PC-9 (cell line): ENCODE measurements at regions not wholly inside any gene's neighbourhood (a gene's known extent, or its start where the extent isn't known, plus 50 kb on each side); places are given as distances from the start of the nearest gene placed in this dataset.

Experiments
- BruUV-seq: library from RNA; stranded (reverse); fragments of 400-500 nt; replicated peaks from 2 replicates; lab custom pipeline; 2021; lab: Mats Ljungman, UMichigan
- CTCF ChIA-PET: fragments of 300-600 bp; sonication (Branson Sonifier 250); formaldehyde crosslinking; loops from one replicate; lab custom pipeline; 2022; ENCODE audit warnings: antibody characterized with exemption; lab: Charles Lee
- POLR2A ChIA-PET: fragments of 300-600 bp; sonication (Branson Sonifier 250); formaldehyde crosslinking; loops from one replicate; lab custom pipeline; 2022; ENCODE audit warnings: antibody characterized with exemption; ENCODE audit not compliant: unreplicated experiment; lab: Charles Lee
- DNase-seq, 2 experiments: peaks; one replicate each; pipeline versions ENCODE4 v3.0.0 to v3.0.0-alpha.2; 2015 to 2022; ENCODE audit warnings: mixed read lengths in 1 of 2
- H2AFZ ChIP-seq: fragments of 200-600 bp; sonication (generic); 2 replicates; pipeline ENCODE4 v1.8.1; 2017; ENCODE audit warnings: antibody characterized with exemption
- H3F3A ChIP-seq: fragments of 200-600 bp; sonication (generic); 2 replicates; pipeline ENCODE4 v1.8.1; 2017; ENCODE audit warnings: antibody characterized with exemption, mild to moderate bottlenecking, low read depth; ENCODE audit not compliant: insufficient read depth
- H3K27ac ChIP-seq: fragments of 200-600 bp; sonication (generic); 2 replicates; pipeline ENCODE4 v1.6.1; 2016; ENCODE audit warnings: mixed run types
- H3K27me3 ChIP-seq: fragments of 200-600 bp; sonication (generic); 2 replicates; pipeline ENCODE4 v1.6.1; 2016; ENCODE audit warnings: low read depth, mixed run types; ENCODE audit not compliant: insufficient read depth
- H3K36me3 ChIP-seq: fragments of 200-600 bp; sonication (generic); 2 replicates; pipeline ENCODE4 v1.6.1; 2016; ENCODE audit warnings: low read depth, mixed run types
- H3K4me1 ChIP-seq: fragments of 200-600 bp; sonication (generic); replicated peaks from 2 replicates; pipeline ENCODE4 v1.6.1; 2016; ENCODE audit warnings: mixed run types; ENCODE audit not compliant: insufficient read depth
- H3K4me2 ChIP-seq: fragments of 200-600 bp; sonication (generic); 2 replicates; pipeline ENCODE4 v1.6.1; 2017; ENCODE audit warnings: mixed run types
- H3K4me3 ChIP-seq: fragments of 200-600 bp; sonication (generic); 2 replicates; pipeline ENCODE4 v1.6.1; 2016; ENCODE audit warnings: mixed run types
- H3K79me2 ChIP-seq: fragments of 200-600 bp; sonication (generic); 2 replicates; pipeline ENCODE4 v1.6.1; 2017; ENCODE audit warnings: low read depth, mixed run types
- H3K9me2 ChIP-seq: fragments of 200-600 bp; sonication (generic); 2 replicates; pipeline ENCODE4 v1.8.1; 2017; ENCODE audit warnings: mild to moderate bottlenecking; ENCODE audit not compliant: insufficient read depth
- H3K9me3 ChIP-seq: fragments of 200-600 bp; sonication (generic); 2 replicates; pipeline ENCODE4 v1.8.1; 2016; ENCODE audit warnings: low read depth; ENCODE audit not compliant: insufficient read depth
- H4K20me1 ChIP-seq: fragments of 200-600 bp; sonication (generic); 2 replicates; pipeline ENCODE4 v1.8.1; 2017; ENCODE audit not compliant: insufficient read depth
- EZH2 ChIP-seq: fragments of 200-600 bp; sonication (generic); IDR thresholded peaks from 2 replicates; pipeline ENCODE4 v1.8.0; 2017; ENCODE audit warnings: antibody characterized with exemption, low read depth
- intact Hi-C: fragments of 100-400 bp; cut with micrococcal nuclease; formaldehyde crosslinking; loops from one replicate; pipeline ENCODE4 v1.10.0; 2022; ENCODE audit not compliant: unreplicated experiment
- TF ChIP-seq, protein P1 (sequence below): fragments of 200-600 bp; sonication (generic); conservative IDR thresholded peaks from 2 replicates; pipeline ENCODE4 v1.6.1; 2017; ENCODE audit warnings: mixed run types, antibody characterized with exemption, mild to moderate bottlenecking, moderate library complexity

DNA sequence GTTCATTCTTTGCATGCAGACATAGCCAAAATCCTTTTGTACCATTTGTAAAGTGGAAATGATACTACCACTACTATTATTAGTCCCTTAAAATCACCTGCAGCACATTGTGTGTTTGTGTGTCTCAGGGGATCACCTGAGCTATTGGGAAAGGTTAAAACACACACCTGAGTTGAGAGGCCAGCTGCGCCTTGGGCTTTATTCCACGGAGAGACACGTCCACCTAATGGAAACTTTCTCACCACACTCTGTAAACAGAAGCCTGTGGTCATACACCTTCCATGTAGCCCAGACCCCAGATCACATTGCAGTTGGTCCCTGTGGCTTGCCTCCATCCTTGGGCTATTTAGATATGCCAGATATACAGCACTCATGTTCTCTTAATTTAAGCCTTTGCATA is 81.8 kb upstream of the SH3BP4 start:
- CTCF ChIA-PET: no interaction called here
- H3K27me3 ChIP-seq: no peaks in the 10 kb centered on the region
- intact Hi-C loops: no loop called here
- H3K27ac ChIP-seq: no peak overlapping the region
- no peaks in the 10 kb centered on the region; the same call in 1 of the 2 replicates for H3K9me3 ChIP-seq
- TF ChIP-seq, protein P1, sequence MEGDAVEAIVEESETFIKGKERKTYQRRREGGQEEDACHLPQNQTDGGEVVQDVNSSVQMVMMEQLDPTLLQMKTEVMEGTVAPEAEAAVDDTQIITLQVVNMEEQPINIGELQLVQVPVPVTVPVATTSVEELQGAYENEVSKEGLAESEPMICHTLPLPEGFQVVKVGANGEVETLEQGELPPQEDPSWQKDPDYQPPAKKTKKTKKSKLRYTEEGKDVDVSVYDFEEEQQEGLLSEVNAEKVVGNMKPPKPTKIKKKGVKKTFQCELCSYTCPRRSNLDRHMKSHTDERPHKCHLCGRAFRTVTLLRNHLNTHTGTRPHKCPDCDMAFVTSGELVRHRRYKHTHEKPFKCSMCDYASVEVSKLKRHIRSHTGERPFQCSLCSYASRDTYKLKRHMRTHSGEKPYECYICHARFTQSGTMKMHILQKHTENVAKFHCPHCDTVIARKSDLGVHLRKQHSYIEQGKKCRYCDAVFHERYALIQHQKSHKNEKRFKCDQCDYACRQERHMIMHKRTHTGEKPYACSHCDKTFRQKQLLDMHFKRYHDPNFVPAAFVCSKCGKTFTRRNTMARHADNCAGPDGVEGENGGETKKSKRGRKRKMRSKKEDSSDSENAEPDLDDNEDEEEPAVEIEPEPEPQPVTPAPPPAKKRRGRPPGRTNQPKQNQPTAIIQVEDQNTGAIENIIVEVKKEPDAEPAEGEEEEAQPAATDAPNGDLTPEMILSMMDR: no peak
- no peak for TF ChIP-seq EZH2
- no peaks in the 10 kb centered on the region for H4K20me1 ChIP-seq
- no peaks in the 10 kb centered on the region for H3K9me2 ChIP-seq
- DNase-seq: no peak
- BruUV-seq: no TSS peak
- no peaks in the 10 kb centered on the region for H3F3A ChIP-seq
- H2AFZ ChIP-seq: no peak overlapping the region
- no peak overlapping the region for H3K4me2 ChIP-seq
- no peaks in the 10 kb centered on the region for H3K36me3 ChIP-seq
- no peaks in the 10 kb centered on the region for H3K79me2 ChIP-seq
- POLR2A ChIA-PET: no interaction called here
- no peaks in the 10 kb centered on the region for H3K4me1 ChIP-seq
- no peak overlapping the region for H3K4me3 ChIP-seq

DNA sequence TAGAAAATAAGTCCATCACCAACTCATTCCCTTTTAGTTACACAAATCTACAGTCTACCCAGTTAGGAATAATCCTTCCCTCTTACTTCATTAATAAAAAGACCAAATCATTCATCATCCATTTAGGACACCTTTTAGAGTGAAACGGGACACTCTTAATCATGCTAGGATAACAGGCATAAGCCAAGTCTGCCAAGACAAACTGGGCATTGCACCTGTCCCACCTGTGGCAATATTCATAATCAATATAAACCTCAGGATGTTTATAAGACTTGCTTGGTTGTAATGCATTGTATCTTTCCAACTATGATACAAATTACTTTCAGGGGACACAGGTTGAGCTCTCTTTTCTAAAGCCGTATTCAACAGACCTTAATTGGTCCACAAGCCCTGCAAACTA is 82.7 kb upstream of the SH3BP4 start:
- Histone ChIP-seq H3K79me2 (no peaks in the 10 kb centered on the region), H3K36me3 (no peaks in the 10 kb centered on the region), H3K4me3 (no peak overlapping the region), H3K27ac (no peak overlapping the region), H3K27me3 (no peaks in the 10 kb centered on the region), H2AFZ (no peak overlapping the region), H3K9me2 (no peaks in the 10 kb centered on the region), H3K4me1 (no peaks in the 10 kb centered on the region), H4K20me1 (no peaks in the 10 kb centered on the region), H3F3A (no peaks in the 10 kb centered on the region), H3K4me2 (no peak overlapping the region), H3K9me3 (no peaks in the 10 kb centered on the region; the same call in 1 of the 2 replicates)
- ChIA-PET POLR2A (no interaction called here), CTCF (no interaction called here)
- intact Hi-C loops: no loop called here
- no peak for DNase-seq
- no peak for TF ChIP-seq EZH2
- TF ChIP-seq, protein P1: no peak
- BruUV-seq: no TSS peak

DNA sequence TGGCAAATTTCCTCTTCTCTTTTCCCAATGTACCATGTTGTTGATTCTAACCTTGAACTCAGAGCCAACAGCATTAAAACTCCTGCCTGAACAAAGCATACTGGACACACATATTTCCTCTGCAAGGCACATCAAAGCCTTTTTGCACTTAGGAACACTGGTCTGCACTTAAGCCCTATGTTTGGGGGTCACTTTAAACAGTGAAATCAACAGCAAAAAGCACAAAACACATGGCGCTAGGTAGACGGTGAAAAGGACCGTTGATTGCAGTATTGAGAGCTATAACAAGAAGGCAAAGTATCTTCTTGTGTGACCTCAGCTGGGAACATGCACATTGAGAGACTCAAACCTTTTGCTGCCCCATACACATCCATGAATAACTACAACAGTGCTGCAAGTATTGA is 83.9 kb upstream of the SH3BP4 start:
- no TSS peak for BruUV-seq
- POLR2A ChIA-PET: interaction anchor here (0.7 kb wide), 1 partner anchor 181 kb away, joined by 3 read pairs; no protein-coding TSS in a partner anchor
- H2AFZ ChIP-seq: no peak overlapping the region

More for the DNA sequence above, 83.9 kb upstream of the SH3BP4 start:
- intact Hi-C loops: no loop called here
- no peak overlapping the region for H3K27ac ChIP-seq
- DNase-seq: no peak
- no peaks in the 10 kb centered on the region for H3K9me2 ChIP-seq
- no peak overlapping the region for H3K4me3 ChIP-seq
- CTCF ChIA-PET: no interaction called here
- H3K27me3 ChIP-seq: no peaks in the 10 kb centered on the region
- H3K79me2 ChIP-seq: no peaks in the 10 kb centered on the region
- H4K20me1 ChIP-seq: no peaks in the 10 kb centered on the region
- no peak for TF ChIP-seq EZH2
- TF ChIP-seq, protein P1: no peak
- no peaks in the 10 kb centered on the region; the same call in 1 of the 2 replicates for H3K9me3 ChIP-seq
- no peaks in the 10 kb centered on the region for H3K4me1 ChIP-seq
- H3K36me3 ChIP-seq: no peaks in the 10 kb centered on the region
- H3F3A ChIP-seq: no peaks in the 10 kb centered on the region
- H3K4me2 ChIP-seq: no peak overlapping the region
